Peyer's patch (tissue), 4 donors: ENCODE measurements at regions not wholly inside any gene's neighbourhood (a gene's known extent, or its start where the extent isn't known, plus 50 kb on each side); places are given as distances from the start of the nearest gene placed in this dataset.

Experiments
- DNase-seq, 3 donors: peaks; one replicate each; pipeline ENCODE4 v3.0.0-alpha.2; 2017 to 2019
- H3K27ac ChIP-seq, 4 donors: fragments of 200-600 bp; sonication (generic); one replicate each; pipeline ENCODE4 v1.5.1; 2016 to 2019
- H3K27me3 ChIP-seq, 2 donors: fragments of 200-600 bp; sonication (generic); one replicate each; pipeline ENCODE4 v1.5.1; 2019
- H3K36me3 ChIP-seq, 3 donors: fragments of 200-600 bp; sonication (generic); one replicate each; pipeline ENCODE4 v1.5.1; 2016 to 2019
- H3K4me1 ChIP-seq, 4 donors: fragments of 200-600 bp; sonication (generic); one replicate each; pipeline ENCODE4 v1.5.1; 2016 to 2019
- H3K4me3 ChIP-seq, 4 donors: fragments of 200-600 bp; sonication (generic); 1 replicate in 3 of 4; 2 replicates in 1 of 4; pipeline ENCODE4 v1.5.1; 2016 to 2019; ENCODE audit warnings: mild to moderate bottlenecking in 1 of 4
- H3K9me3 ChIP-seq, 4 donors: fragments of 200-600 bp; sonication (generic); one replicate each; pipeline ENCODE4 v1.5.1; 2016 to 2019; ENCODE audit warnings: mild to moderate bottlenecking in 1 of 4
- POLR2A ChIP-seq, 2 donors: fragments of 450-650 bp; IDR thresholded peaks; one replicate each; pipeline ENCODE4 v1.5.1; 2017; ENCODE audit warnings: antibody characterized with exemption in 2 of 2, mild to moderate bottlenecking in 2 of 2, moderate library complexity in 2 of 2
- TF ChIP-seq, protein P1 (sequence below), 6 experiments: fragments of 450-650 bp in 4 of 6; fragments of 200-600 bp in 2 of 6; sonication (generic) in 1 of 6; IDR thresholded peaks; one replicate each; pipeline ENCODE4 v1.5.1; 2017 to 2019; ENCODE audit warnings: antibody characterized with exemption in 6 of 6, mild to moderate bottlenecking in 3 of 6, moderate library complexity in 1 of 6

DNA sequence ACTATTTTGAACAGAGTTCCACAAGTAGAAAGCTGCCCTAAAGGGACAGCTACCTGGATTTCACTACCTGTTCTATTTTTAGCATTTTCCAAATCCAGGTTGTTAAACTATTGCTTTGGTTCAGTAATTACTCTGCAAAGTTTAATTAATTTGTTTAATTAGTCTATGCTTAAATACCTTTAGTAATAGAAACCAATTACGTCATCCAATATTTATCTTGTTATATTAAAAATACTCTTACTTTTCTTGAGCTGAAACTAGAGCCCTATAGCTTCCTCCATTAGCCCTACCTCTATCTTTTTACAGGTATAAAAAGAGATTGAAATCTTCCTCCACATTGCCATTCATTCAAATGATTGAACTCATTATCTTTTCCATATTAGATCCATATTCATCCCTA lies 514.6 kb downstream of the DSC3 start:
- no peak for TF ChIP-seq POLR2A (IDR thresholded peaks at IDR 0.05)
- TF ChIP-seq, protein P1, sequence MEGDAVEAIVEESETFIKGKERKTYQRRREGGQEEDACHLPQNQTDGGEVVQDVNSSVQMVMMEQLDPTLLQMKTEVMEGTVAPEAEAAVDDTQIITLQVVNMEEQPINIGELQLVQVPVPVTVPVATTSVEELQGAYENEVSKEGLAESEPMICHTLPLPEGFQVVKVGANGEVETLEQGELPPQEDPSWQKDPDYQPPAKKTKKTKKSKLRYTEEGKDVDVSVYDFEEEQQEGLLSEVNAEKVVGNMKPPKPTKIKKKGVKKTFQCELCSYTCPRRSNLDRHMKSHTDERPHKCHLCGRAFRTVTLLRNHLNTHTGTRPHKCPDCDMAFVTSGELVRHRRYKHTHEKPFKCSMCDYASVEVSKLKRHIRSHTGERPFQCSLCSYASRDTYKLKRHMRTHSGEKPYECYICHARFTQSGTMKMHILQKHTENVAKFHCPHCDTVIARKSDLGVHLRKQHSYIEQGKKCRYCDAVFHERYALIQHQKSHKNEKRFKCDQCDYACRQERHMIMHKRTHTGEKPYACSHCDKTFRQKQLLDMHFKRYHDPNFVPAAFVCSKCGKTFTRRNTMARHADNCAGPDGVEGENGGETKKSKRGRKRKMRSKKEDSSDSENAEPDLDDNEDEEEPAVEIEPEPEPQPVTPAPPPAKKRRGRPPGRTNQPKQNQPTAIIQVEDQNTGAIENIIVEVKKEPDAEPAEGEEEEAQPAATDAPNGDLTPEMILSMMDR (IDR thresholded peaks at IDR 0.05) = no peak

DNA sequence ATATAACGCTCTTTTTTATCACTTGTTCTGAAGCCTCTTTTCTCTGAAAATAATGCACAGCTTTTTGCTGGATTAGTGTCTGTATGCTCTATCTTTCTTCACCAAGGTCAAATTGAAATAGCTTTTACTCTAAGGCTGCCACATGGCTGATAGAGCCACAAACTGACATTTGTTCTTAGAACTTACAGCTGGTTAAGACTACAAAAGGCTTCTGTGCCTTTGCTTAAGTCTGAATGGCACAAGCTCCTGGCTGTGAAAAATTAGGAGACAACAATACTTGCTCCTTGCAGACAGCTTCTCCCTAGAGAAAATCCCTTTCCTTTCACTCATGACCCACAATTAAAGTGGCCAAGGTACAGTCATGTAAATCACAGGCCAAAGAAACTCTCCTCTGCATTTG lies 515.3 kb downstream of the DSC3 start:
- H3K9me3 ChIP-seq = no peaks in the 10 kb centered on the region
- no peaks in the 10 kb centered on the region for H3K36me3 ChIP-seq
- TF ChIP-seq, protein P1 (IDR thresholded peaks at IDR 0.05) = no peak
- TF ChIP-seq POLR2A (IDR thresholded peaks at IDR 0.05) = no peak
- H3K4me3 ChIP-seq = no peak overlapping the region
- no peaks in the 10 kb centered on the region for H3K4me1 ChIP-seq
- no peak for DNase-seq
- H3K27ac ChIP-seq = no peak overlapping the region
- no peaks in the 10 kb centered on the region for H3K27me3 ChIP-seq

More for the DNA sequence above, 514.6 kb downstream of the DSC3 start:
- Histone ChIP-seq H3K4me3 (no peak overlapping the region), H3K4me1 (no peaks in the 10 kb centered on the region), H3K27ac (no peak overlapping the region), H3K27me3 (no peaks in the 10 kb centered on the region), H3K9me3 (no peaks in the 10 kb centered on the region), H3K36me3 (no peaks in the 10 kb centered on the region)
- no peak for DNase-seq

DNA sequence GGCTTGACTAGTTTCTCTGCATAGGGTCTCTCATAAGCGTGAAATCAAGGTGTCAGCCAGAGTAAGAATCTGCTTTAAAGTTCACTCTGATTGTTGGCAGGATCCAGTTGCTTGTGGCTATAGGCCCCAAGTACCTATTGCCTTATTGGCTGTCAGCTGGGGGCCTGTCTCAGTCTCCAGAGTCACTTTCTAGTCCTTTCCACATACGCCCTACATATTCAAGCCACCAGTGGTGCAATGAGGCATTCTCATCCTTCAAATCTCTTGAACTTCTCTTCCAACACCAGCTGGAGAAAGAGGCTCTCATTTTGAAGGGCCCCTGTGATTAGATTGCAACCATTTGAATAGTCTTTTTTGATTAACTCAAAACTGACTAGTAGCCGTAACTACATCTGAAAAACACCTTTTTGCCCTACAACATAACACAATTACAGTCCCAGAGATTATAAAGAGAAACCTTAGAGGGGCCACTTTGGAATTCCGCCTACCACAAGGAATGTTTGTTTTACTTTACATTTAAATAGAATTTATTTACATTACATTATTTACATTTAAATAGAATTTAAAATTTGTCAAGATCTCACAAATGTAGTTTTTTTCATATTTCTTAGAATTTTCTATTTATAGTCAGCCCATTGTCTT lies 520.1 kb downstream of the DSC3 start:
- Histone ChIP-seq H3K27me3 (no peaks in the 10 kb centered on the region), H3K27ac (no peak overlapping the region), H3K36me3 (no peaks in the 10 kb centered on the region), H3K4me3 (no peak overlapping the region), H3K9me3 (no peaks in the 10 kb centered on the region), H3K4me1 (no peaks in the 10 kb centered on the region)
- TF ChIP-seq POLR2A (IDR thresholded peaks at IDR 0.05) = no peak
- TF ChIP-seq, protein P1 (IDR thresholded peaks at IDR 0.05) = no peak
- DNase-seq = no peak

DNA sequence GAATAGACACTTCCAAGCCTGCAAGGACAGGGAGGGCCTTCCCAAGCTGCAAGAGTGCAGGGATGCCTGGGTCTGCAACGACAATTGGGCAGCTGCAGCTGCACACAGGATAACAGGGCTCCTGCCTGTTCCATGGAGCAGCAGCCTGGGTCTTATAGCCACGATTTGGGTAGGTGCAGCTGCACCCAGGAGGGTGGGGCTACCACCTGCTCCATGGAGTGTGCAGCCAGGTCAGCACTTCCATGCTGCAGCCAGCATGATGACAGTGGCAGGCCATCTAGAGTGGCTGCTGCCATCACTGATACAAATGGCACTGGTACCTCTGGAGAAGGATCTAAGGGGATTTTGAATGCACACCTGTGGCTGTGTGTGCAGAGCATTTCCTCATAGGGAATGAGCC lies 528.5 kb downstream of the DSC3 start:
- no peaks in the 10 kb centered on the region for H3K9me3 ChIP-seq
- no peak for DNase-seq
- no peaks in the 10 kb centered on the region for H3K36me3 ChIP-seq
- no peak overlapping the region for H3K4me3 ChIP-seq
- TF ChIP-seq, protein P1 (IDR thresholded peaks at IDR 0.05) = no peak
- TF ChIP-seq POLR2A (IDR thresholded peaks at IDR 0.05) = no peak
- no peaks in the 10 kb centered on the region for H3K4me1 ChIP-seq
- H3K27ac ChIP-seq = no peak overlapping the region
- H3K27me3 ChIP-seq = no peaks in the 10 kb centered on the region

DNA sequence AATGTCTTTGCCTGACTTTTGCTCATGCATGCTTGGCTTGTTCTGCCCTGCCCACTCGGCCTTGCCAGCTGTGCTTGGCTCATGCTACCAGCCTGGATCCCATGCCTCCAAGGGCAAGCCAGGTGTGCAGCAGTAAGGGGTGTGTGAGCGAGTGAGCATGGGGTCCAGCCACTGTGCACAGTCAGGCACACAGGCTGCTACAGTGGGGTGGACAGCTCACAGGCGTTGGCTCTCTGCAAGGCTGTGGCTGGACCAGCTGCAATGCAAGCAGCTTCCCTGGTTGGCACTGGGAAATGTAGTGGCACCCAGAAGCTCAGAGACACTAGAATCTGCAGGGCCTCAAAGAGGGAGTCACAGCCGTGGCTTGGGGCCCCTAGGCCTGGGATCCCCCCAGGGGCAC lies 529.7 kb downstream of the DSC3 start:
- H3K36me3 ChIP-seq = no peaks in the 10 kb centered on the region
- H3K27me3 ChIP-seq = no peaks in the 10 kb centered on the region
- TF ChIP-seq, protein P1 (IDR thresholded peaks at IDR 0.05) = no peak
- TF ChIP-seq POLR2A (IDR thresholded peaks at IDR 0.05) = no peak
- no peaks in the 10 kb centered on the region for H3K4me1 ChIP-seq
- no peak overlapping the region for H3K27ac ChIP-seq
- peak in 1 of 3 donors; percentile 36 for DNase-seq
- no peaks in the 10 kb centered on the region for H3K9me3 ChIP-seq
- no peak overlapping the region for H3K4me3 ChIP-seq

DNA sequence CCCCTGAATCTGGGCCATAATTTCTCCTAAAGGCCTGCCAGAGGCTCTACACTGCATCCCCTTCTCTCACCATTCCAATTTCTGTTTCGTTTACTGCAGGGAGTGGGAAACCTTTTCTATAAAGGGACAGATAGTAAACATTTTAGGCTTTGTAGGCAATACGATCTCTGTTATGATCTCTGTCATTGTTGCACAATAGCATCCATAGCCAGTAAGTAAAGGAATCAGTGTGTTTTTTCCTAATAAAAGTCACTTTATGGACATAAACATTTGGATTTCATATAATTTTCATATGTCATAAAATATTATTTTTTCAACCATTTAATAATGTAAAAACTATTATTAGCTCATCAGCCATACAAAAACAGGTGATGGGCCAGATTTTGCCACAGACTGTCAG lies 531.7 kb downstream of the DSC3 start:
- no peak overlapping the region for H3K4me3 ChIP-seq
- no peak for DNase-seq
- H3K4me1 ChIP-seq = no peaks in the 10 kb centered on the region
- H3K27me3 ChIP-seq = no peaks in the 10 kb centered on the region
- H3K27ac ChIP-seq = no peak overlapping the region
- H3K9me3 ChIP-seq = no peaks in the 10 kb centered on the region
- no peaks in the 10 kb centered on the region for H3K36me3 ChIP-seq
- TF ChIP-seq, protein P1 (IDR thresholded peaks at IDR 0.05) = no peak
- no peak for TF ChIP-seq POLR2A (IDR thresholded peaks at IDR 0.05)
